ENCODE measurements at regions not wholly inside any gene's neighbourhood (a gene's known extent, or its start where the extent isn't known, plus 50 kb on each side); places are given as distances from the start of the nearest gene placed in this dataset.

GRCh38 chr6:113052506-113052905 lies 705.4 kb downstream of the RFPL4B start:
- FAIRE-seq (no peak), ATAC-seq (no peak), DNase-seq (ENCODE audit: low read depth in 1 of 2, low spot score in 1 of 2) (no peak)
- Histone ChIP-seq H3K4me1 (peaks cover under 1% of the 10 kb centered on the region; the same call in 1 of the 3 replicates), H3K9me3 (no peaks in the 10 kb centered on the region), H3K4me2 (no peak overlapping the region), H3K27ac (no peak overlapping the region), H3K4me3 (no peak overlapping the region)
- WGBS (ENCODE audit: missing lambda C conversion rate), result 60% methylated on average over 3 of the region's 3 CpGs
- ChIA-PET POLR2A (no interaction called here), CTCF (interaction anchor here (1.2 kb wide), 1 partner anchor 13 kb away, joined by 3 read pairs; no protein-coding TSS in a partner anchor)
- TF ChIP-seq ZNF302 (CRISPR knock-in tag; IDR thresholded peaks at IDR 0.05), result no peak
- no peak for TF ChIP-seq RARB (CRISPR knock-in tag; IDR thresholded peaks at IDR 0.05)
- no peak for TF ChIP-seq REST (IDR thresholded peaks at IDR 0.05)
- no peak for TF ChIP-seq PHF8 (IDR thresholded peaks at IDR 0.05; ENCODE audit: borderline replicate concordance, low read depth)
- no peak for TF ChIP-seq JUN (IDR thresholded peaks at IDR 0.05)
- TF ChIP-seq ZC3H11A (IDR thresholded peaks at IDR 0.05), result no peak
- no peak for TF ChIP-seq KDM1A (IDR thresholded peaks at IDR 0.05; ENCODE audit: low read depth)
- no peak for TF ChIP-seq ZFP36 (IDR thresholded peaks at IDR 0.05; ENCODE audit: borderline replicate concordance, partially characterized antibody)

GRCh38 chr6:113055061-113055460 lies 707.9 kb downstream of the RFPL4B start:
- ATAC-seq (no peak), DNase-seq (ENCODE audit: low read depth in 1 of 2, low spot score in 1 of 2) (no peak), FAIRE-seq (no peak)
- Histone ChIP-seq H3K9me3 (no peaks in the 10 kb centered on the region), H3K4me3 (no peak overlapping the region), H3K27ac (no peak overlapping the region), H3K4me1 (no peaks in the 10 kb centered on the region; the same call in 2 of the 3 replicates), H3K4me2 (no peak overlapping the region)
- POLR2A ChIA-PET, result no interaction called here
- TF ChIP-seq KDM5A (IDR thresholded peaks at IDR 0.05), result no peak
- TF ChIP-seq MAFK (IDR thresholded peaks at IDR 0.05; ENCODE audit: partially characterized antibody), result no peak
- TF ChIP-seq CEBPB (IDR thresholded peaks at IDR 0.05), result no peak
- TF ChIP-seq GATA3 (IDR thresholded peaks at IDR 0.05; ENCODE audit: borderline replicate concordance), result no peak
- no peak for TF ChIP-seq CBX2 (IDR thresholded peaks at IDR 0.05; ENCODE audit: borderline replicate concordance, low read depth)
- TF ChIP-seq HOXA7 (CRISPR knock-in tag; IDR thresholded peaks at IDR 0.05), result no peak
- no peak for TF ChIP-seq HMGXB4 (CRISPR knock-in tag; IDR thresholded peaks at IDR 0.05; ENCODE audit: borderline replicate concordance)
- TF ChIP-seq FOSL2 (IDR thresholded peaks at IDR 0.05), result no peak
- TF ChIP-seq FOSL2 (CRISPR knock-in tag; IDR thresholded peaks at IDR 0.05), result no peak
- TF ChIP-seq FOSB (CRISPR knock-in tag; IDR thresholded peaks at IDR 0.05), result no peak
- TF ChIP-seq RAD21 (conservative IDR thresholded peaks at IDR 0.05 in 1 of 2, IDR thresholded peaks at IDR 0.05 in 1 of 2), result no peak
- no peak for TF ChIP-seq PHF8 (IDR thresholded peaks at IDR 0.05; ENCODE audit: borderline replicate concordance, low read depth)
- no peak for TF ChIP-seq MYC (IDR thresholded peaks at IDR 0.05; ENCODE audit: borderline replicate concordance, low read length)
- TF ChIP-seq HOXB13 (CRISPR knock-in tag; IDR thresholded peaks at IDR 0.05; ENCODE audit: low read depth), result no peak
- TF ChIP-seq TP53 (CRISPR knock-in tag; IDR thresholded peaks at IDR 0.05), result no peak
- TF ChIP-seq BHLHE40 (IDR thresholded peaks at IDR 0.05; ENCODE audit: low read depth, low read length), result no peak
- TF ChIP-seq ELK1 (IDR thresholded peaks at IDR 0.05; ENCODE audit: low read depth, low read length), result no peak
- no peak for TF ChIP-seq KDM1A (IDR thresholded peaks at IDR 0.05; ENCODE audit: low read depth)
- 23% methylated on average over 3 of the region's 3 CpGs for WGBS (ENCODE audit: missing lambda C conversion rate)
- CTCF ChIA-PET, result interaction anchor here (0.6 kb wide), 1 partner anchor 40 kb away, joined by 3 read pairs; no protein-coding TSS in a partner anchor

Measured in A549 (cell line).